ENCODE measurements at regions not wholly inside any gene's neighbourhood (a gene's known extent, or its start where the extent isn't known, plus 50 kb on each side); places are given as distances from the start of the nearest gene placed in this dataset.

- no peak for DNase-seq
- ATAC-seq = no peak
- TF ChIP-seq CTCF (IDR thresholded peaks at IDR 0.05) = no peak
Observed at GRCh38 chr2:57075226-57075625, 891.4 kb downstream of the CCDC85A start.

DNA sequence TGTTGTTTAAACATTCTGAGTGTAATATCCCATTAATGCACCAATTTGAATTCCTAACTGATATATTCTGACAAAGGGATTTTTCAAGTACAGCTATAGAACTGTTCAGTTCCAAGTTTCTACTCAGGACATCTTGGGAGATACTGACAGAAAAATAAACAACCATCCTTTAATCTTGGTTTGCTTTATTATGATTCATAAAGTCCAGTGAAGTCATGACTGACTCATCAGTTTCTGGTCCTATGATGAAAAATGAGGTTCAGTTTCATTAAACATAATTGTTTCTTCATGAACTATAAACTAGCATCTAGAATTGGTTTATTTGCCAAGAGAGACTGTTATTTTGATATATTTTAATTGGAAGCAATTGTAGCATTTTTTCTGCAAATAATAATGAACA is 896.2 kb downstream of the CCDC85A start:
- DNase-seq (no peak), ATAC-seq (no peak)
- no peak overlapping the region for H3K4me3 ChIP-seq
- intact Hi-C loops (cut with DNase I, micrococcal nuclease) = no loop called here
- H3K4me1 ChIP-seq (ENCODE audit: low read depth) = no peaks in the 10 kb centered on the region
- H3K9me3 ChIP-seq = peaks cover 14% of the 10 kb centered on the region
- H3K36me3 ChIP-seq (ENCODE audit: low read depth) = no peaks in the 10 kb centered on the region
- TF ChIP-seq CTCF (IDR thresholded peaks at IDR 0.05) = no peak

More at GRCh38 chr2:57075226-57075625, 891.4 kb downstream of the CCDC85A start:
- H3K4me1 ChIP-seq (ENCODE audit: low read depth) = no peaks in the 10 kb centered on the region
- no peaks in the 10 kb centered on the region for H3K9me3 ChIP-seq
- no peak overlapping the region for H3K4me3 ChIP-seq
- H3K36me3 ChIP-seq (ENCODE audit: low read depth) = no peaks in the 10 kb centered on the region
- intact Hi-C loops (cut with DNase I, micrococcal nuclease) = no loop called here

- Histone ChIP-seq H3K9me3 (peaks cover 14% of the 10 kb centered on the region), H3K4me1 (ENCODE audit: low read depth) (no peaks in the 10 kb centered on the region), H3K36me3 (ENCODE audit: low read depth) (no peaks in the 10 kb centered on the region), H3K4me3 (no peak overlapping the region)
- no peak for ATAC-seq
- DNase-seq = no peak
- TF ChIP-seq CTCF (IDR thresholded peaks at IDR 0.05) = no peak
- intact Hi-C loops (cut with DNase I, micrococcal nuclease) = no loop called here
Observed at GRCh38 chr2:57084697-57085281, 901.0 kb downstream of the CCDC85A start.

DNA sequence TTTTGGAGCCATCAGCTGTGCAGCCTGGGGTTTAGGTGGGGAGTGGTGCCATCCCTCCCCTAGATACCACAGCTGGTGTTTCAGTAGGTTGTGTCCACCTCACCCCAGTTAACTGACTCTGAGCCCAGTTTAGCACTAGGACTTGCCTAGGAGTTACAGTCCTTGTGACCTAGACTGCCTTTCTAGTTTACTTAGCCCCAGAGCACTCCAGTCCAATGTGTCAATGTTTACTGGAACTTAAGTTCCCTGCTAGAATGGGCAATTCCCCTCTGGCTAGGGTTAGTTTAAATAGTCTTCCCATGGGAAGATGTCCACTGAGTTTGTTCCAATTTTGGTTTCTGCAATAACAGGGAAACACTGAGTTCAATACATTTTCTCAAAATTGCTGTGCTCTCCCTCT is 909.2 kb downstream of the CCDC85A start:
- no peak overlapping the region for H3K4me3 ChIP-seq
- peaks cover 28% of the 10 kb centered on the region for H3K9me3 ChIP-seq
- no peak for TF ChIP-seq CTCF (IDR thresholded peaks at IDR 0.05)
- no peaks in the 10 kb centered on the region for H3K4me1 ChIP-seq (ENCODE audit: low read depth)
- no peak for DNase-seq
- H3K36me3 ChIP-seq (ENCODE audit: low read depth) = no peaks in the 10 kb centered on the region
- ATAC-seq = no peak
- intact Hi-C loops (cut with DNase I, micrococcal nuclease) = no loop called here

- no peak for TF ChIP-seq CTCF (IDR thresholded peaks at IDR 0.05)
- ATAC-seq (no peak), DNase-seq (no peak)
- Histone ChIP-seq H3K36me3 (ENCODE audit: low read depth) (no peaks in the 10 kb centered on the region), H3K9me3 (peaks cover 22% of the 10 kb centered on the region), H3K4me1 (ENCODE audit: low read depth) (no peaks in the 10 kb centered on the region), H3K4me3 (no peak overlapping the region)
- intact Hi-C loops (cut with DNase I, micrococcal nuclease) = no loop called here
Observed at GRCh38 chr2:57097855-57098254, 914.1 kb downstream of the CCDC85A start.

DNA sequence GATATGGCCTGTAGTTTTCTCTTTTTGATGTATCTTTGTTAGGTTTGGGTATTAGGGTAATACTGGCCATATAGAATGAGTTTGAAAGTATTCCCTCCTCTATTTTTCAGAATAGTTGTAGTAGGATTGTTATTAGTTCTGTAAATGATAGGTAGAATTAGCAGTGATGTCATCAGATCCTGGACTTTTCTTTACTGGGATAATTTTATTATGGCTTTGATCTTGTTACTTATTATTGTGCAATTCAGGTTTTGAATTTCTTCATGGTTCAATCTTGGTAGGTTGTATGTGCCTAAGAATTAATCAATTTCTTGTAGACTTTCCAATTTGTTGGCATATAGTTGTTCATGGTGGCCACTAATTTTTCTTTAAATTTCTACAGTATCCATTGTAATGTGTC is 916.6 kb downstream of the CCDC85A start:
- Histone ChIP-seq H3K9me3 (peaks cover 12% of the 10 kb centered on the region), H3K36me3 (ENCODE audit: low read depth) (no peaks in the 10 kb centered on the region), H3K4me1 (ENCODE audit: low read depth) (no peaks in the 10 kb centered on the region), H3K4me3 (no peak overlapping the region)
- no peak for TF ChIP-seq CTCF (IDR thresholded peaks at IDR 0.05)
- no peak for DNase-seq
- intact Hi-C loops (cut with DNase I, micrococcal nuclease) = no loop called here
- ATAC-seq = no peak
